Gastrocnemius medialis (tissue), 4 donors: ENCODE measurements at regions not wholly inside any gene's neighbourhood (a gene's known extent, or its start where the extent isn't known, plus 50 kb on each side); places are given as distances from the start of the nearest gene placed in this dataset.

Experiments
- ATAC-seq, 2 donors: fragments of 150-250 bp; one replicate each; pipeline ENCODE4 v1.9.1; 2016
- DNase-seq, 2 donors: peaks; one replicate each; pipeline ENCODE4 v3.0.0-alpha.2; 2019
- H3K27ac ChIP-seq, 4 donors: fragments of 200-600 bp; sonication (generic); 1 replicate in 1 of 4; 2 replicates in 3 of 4; pipeline ENCODE4 v1.5.1; 2016 to 2018; ENCODE audit warnings: mild to moderate bottlenecking in 2 of 4, moderate library complexity in 1 of 4
- H3K27me3 ChIP-seq, 3 donors: fragments of 200-600 bp; sonication (generic) in 2 of 3; 1 replicate in 1 of 3; 2 replicates in 2 of 3; pipeline versions ENCODE4 v1.5.1 to v1.6.0; 2016 to 2019; ENCODE audit warnings: mild to moderate bottlenecking in 1 of 3, moderate library complexity in 1 of 3
- H3K36me3 ChIP-seq, 2 donors: fragments of 200-600 bp; sonication (generic) in 1 of 2; one replicate each; pipeline ENCODE4 v1.5.1; 2017 to 2018
- H3K4me1 ChIP-seq, 2 donors: fragments of 200-600 bp; sonication (generic) in 1 of 2; one replicate each; pipeline ENCODE4 v1.5.1; 2016 to 2017; ENCODE audit warnings: mild to moderate bottlenecking in 2 of 2
- H3K4me3 ChIP-seq, 4 donors: fragments of 200-600 bp; sonication (generic) in 3 of 4; 1 replicate in 1 of 4; 2 replicates in 3 of 4; pipeline ENCODE4 v1.5.1; 2016 to 2019; ENCODE audit warnings: mild to moderate bottlenecking in 2 of 4
- H3K9me3 ChIP-seq, 3 donors: fragments of 200-600 bp; sonication (generic) in 2 of 3; 1 replicate in 1 of 3; 2 replicates in 2 of 3; pipeline ENCODE4 v1.5.1; 2016 to 2019
- CTCF ChIP-seq, 5 experiments: fragments of 450-650 bp in 3 of 5; fragments of 200-600 bp in 2 of 5; sonication (generic) in 2 of 5; IDR thresholded peaks in 4 of 5; conservative IDR thresholded peaks in 1 of 5; 1 replicate in 4 of 5; 2 replicates in 1 of 5; pipeline ENCODE4 v1.5.1; 2016 to 2019; ENCODE audit warnings: antibody characterized with exemption in 5 of 5, mild to moderate bottlenecking in 3 of 5, moderate library complexity in 3 of 5
- POLR2A ChIP-seq, 2 donors: fragments of 450-650 bp; IDR thresholded peaks; one replicate each; pipeline ENCODE4 v1.6.1; 2017; ENCODE audit warnings: antibody characterized with exemption in 2 of 2, mild to moderate bottlenecking in 2 of 2, moderate library complexity in 2 of 2
- in situ Hi-C, 4 donors: fragments of 200-750 bp; cut with MboI; loops; one replicate each; pipeline versions ENCODE4 v1.15.0 to v1.8.0; 2017; ENCODE audit warnings: low sequenced_read_pairs in 4 of 4
- intact Hi-C: fragments of 100-400 bp; cut with DNase I; formaldehyde crosslinking; loops from one replicate; pipeline ENCODE4 v1.15.1; 2023; ENCODE audit warnings: low total_unique reads

- in situ Hi-C loops, result loop anchor here in 2 of 4 donors (10.0 to 25.0 kb wide), 2 partner anchors 159 to 496 kb away; no protein-coding TSS in a partner anchor
- H3K4me1 ChIP-seq, result peaks cover 5 to 12% of the 10 kb centered on the region in 2 donors
Observed at GRCh38 chr21:41616031-41616591, 108.2 kb upstream of the TMPRSS2 start.

DNA sequence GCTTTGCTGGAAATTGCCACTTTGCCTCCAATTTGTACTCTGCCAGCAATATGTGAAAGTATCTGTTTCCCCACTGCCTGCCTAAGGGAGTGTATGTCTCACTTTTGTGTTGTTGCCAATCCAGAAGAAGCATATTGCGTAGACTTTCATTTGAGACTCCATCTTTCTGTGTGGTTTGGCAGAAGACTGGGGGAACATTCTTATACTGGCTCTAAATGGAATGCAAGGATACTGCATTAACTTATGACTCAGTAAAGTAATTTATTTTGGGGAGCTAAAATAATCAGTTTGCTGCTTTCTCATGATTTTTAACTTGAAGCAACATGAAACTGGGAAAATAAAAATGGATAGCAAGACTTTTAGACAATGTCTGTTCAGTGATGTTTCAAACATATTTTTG, 107.7 kb upstream of the TMPRSS2 start:
- H3K4me3 ChIP-seq, result no peak overlapping the region
- peaks cover 5 to 12% of the 10 kb centered on the region in 2 donors for H3K4me1 ChIP-seq
- DNase-seq, result no peak
- intact Hi-C loops (loop anchor here (10.0 kb wide), 1 partner anchor 499 kb away; no protein-coding TSS in a partner anchor), in situ Hi-C loops (loop anchor here in 2 of 4 donors (10.0 to 25.0 kb wide), 2 partner anchors 159 to 497 kb away; no protein-coding TSS in a partner anchor)
- peak overlapping the region in 1 of 4 donors; percentile 75 for H3K27ac ChIP-seq
- peaks cover 0 to 5% (median 5%) of the 10 kb centered on the region in 3 donors for H3K27me3 ChIP-seq
- no peak for TF ChIP-seq POLR2A (IDR thresholded peaks at IDR 0.05)
- no peak for TF ChIP-seq CTCF (IDR thresholded peaks at IDR 0.05 in 4 of 5, conservative IDR thresholded peaks at IDR 0.05 in 1 of 5)
- no peaks in the 10 kb centered on the region for H3K9me3 ChIP-seq
- H3K36me3 ChIP-seq, result no peaks in the 10 kb centered on the region
- ATAC-seq, result peak; percentile 31 to 53

More at GRCh38 chr21:41616031-41616591, 108.2 kb upstream of the TMPRSS2 start:
- peak; percentile 53 to 55 for ATAC-seq
- peak overlapping the region in 1 of 4 donors; percentile 75 for H3K27ac ChIP-seq
- TF ChIP-seq POLR2A (IDR thresholded peaks at IDR 0.05) (no peak), CTCF (IDR thresholded peaks at IDR 0.05 in 4 of 5, conservative IDR thresholded peaks at IDR 0.05 in 1 of 5) (no peak)
- intact Hi-C loops, result loop anchor here (10.0 kb wide), 1 partner anchor 499 kb away; no protein-coding TSS in a partner anchor
- H3K27me3 ChIP-seq, result peaks cover 0 to 5% (median 4%) of the 10 kb centered on the region in 3 donors
- no peaks in the 10 kb centered on the region for H3K36me3 ChIP-seq
- no peaks in the 10 kb centered on the region for H3K9me3 ChIP-seq
- no peak overlapping the region for H3K4me3 ChIP-seq
- peak; percentile 22 to 53 for DNase-seq

- peaks cover 0 to 5% (median 5%) of the 10 kb centered on the region in 3 donors for H3K27me3 ChIP-seq
- intact Hi-C loops (loop anchor here (5.0 to 10.0 kb wide), 2 partner anchors 263 to 500 kb away; partner anchors contain the start of gene PRDM15), in situ Hi-C loops (loop anchor here in 2 of 4 donors (10.0 to 25.0 kb wide), 2 partner anchors 160 to 498 kb away; no protein-coding TSS in a partner anchor)
- ATAC-seq (no peak), DNase-seq (no peak)
- H3K27ac ChIP-seq, result no peak overlapping the region
- TF ChIP-seq CTCF (IDR thresholded peaks at IDR 0.05 in 4 of 5, conservative IDR thresholded peaks at IDR 0.05 in 1 of 5), result no peak
- no peak for TF ChIP-seq POLR2A (IDR thresholded peaks at IDR 0.05)
- H3K36me3 ChIP-seq, result no peaks in the 10 kb centered on the region
- H3K9me3 ChIP-seq, result no peaks in the 10 kb centered on the region
- peaks cover 5 to 12% of the 10 kb centered on the region in 2 donors for H3K4me1 ChIP-seq
- no peak overlapping the region for H3K4me3 ChIP-seq
Observed at GRCh38 chr21:41614511-41614910, 106.6 kb upstream of the TMPRSS2 start.

- intact Hi-C loops, result loop anchor here (5.0 to 10.0 kb wide), 2 partner anchors 264 to 501 kb away; partner anchors contain the start of gene PRDM15
- no peak overlapping the region for H3K4me3 ChIP-seq
Observed at GRCh38 chr21:41613533-41613909, 105.6 kb upstream of the TMPRSS2 start.

More at GRCh38 chr21:41613533-41613909, 105.6 kb upstream of the TMPRSS2 start:
- H3K36me3 ChIP-seq, result no peaks in the 10 kb centered on the region
- H3K9me3 ChIP-seq, result no peaks in the 10 kb centered on the region
- peaks cover 0 to 8% (median 5%) of the 10 kb centered on the region in 3 donors for H3K27me3 ChIP-seq
- no peak for DNase-seq
- TF ChIP-seq POLR2A (IDR thresholded peaks at IDR 0.05), result no peak
- no peak for TF ChIP-seq CTCF (IDR thresholded peaks at IDR 0.05 in 4 of 5, conservative IDR thresholded peaks at IDR 0.05 in 1 of 5)
- H3K27ac ChIP-seq, result no peak overlapping the region
- peaks cover 5 to 12% of the 10 kb centered on the region in 2 donors for H3K4me1 ChIP-seq
- in situ Hi-C loops, result loop anchor here in 2 of 4 donors (10.0 to 25.0 kb wide), 2 partner anchors 161 to 499 kb away; no protein-coding TSS in a partner anchor
- ATAC-seq, result no peak
